HL-60 (cell line): ENCODE measurements at regions not wholly inside any gene's neighbourhood (a gene's known extent, or its start where the extent isn't known, plus 50 kb on each side); places are given as distances from the start of the nearest gene placed in this dataset.

Experiments
- GABPA ChIP-seq: IDR thresholded peaks from 2 replicates; pipeline ENCODE4 v1.6.1; 2012; ENCODE audit warnings: low read depth
- POLR2AphosphoS5 ChIP-seq: IDR thresholded peaks from 2 replicates; pipeline ENCODE4 v1.6.1; 2012; ENCODE audit warnings: low read depth
- REST ChIP-seq: IDR thresholded peaks from 2 replicates; pipeline ENCODE4 v1.6.1; 2012; ENCODE audit warnings: low read depth; ENCODE audit not compliant: insufficient replicate concordance
- SPI1 ChIP-seq: IDR thresholded peaks from 2 replicates; pipeline ENCODE4 v1.6.1; 2012; ENCODE audit warnings: low read depth, mild to moderate bottlenecking, borderline replicate concordance
- TF ChIP-seq, protein P1 (sequence below): IDR thresholded peaks from one replicate; pipeline ENCODE4 v1.5.1; 2011; ENCODE audit warnings: low read length, control low read depth, inconsistent platforms; ENCODE audit not compliant: insufficient read depth

DNA sequence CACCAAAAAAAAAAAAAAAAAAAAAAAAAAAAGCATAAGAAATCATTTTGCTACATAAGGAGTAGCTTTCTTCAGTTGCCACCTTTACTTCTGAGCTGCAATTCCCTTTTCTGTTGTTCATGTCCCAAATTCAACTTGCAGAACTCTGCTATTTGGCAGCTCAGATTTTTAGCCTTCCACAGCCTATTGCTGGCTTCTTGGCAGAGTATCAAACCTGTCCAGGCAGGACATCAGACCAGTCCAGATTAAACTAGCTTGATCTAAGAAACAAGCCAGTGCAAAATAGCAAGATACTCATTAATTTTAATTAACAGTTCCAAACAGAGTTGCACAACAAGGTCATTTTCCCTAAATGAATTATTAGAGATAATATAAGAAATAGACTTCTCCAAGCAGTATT lies 123.6 kb upstream of the NR3C2 start:
- TF ChIP-seq, protein P1, sequence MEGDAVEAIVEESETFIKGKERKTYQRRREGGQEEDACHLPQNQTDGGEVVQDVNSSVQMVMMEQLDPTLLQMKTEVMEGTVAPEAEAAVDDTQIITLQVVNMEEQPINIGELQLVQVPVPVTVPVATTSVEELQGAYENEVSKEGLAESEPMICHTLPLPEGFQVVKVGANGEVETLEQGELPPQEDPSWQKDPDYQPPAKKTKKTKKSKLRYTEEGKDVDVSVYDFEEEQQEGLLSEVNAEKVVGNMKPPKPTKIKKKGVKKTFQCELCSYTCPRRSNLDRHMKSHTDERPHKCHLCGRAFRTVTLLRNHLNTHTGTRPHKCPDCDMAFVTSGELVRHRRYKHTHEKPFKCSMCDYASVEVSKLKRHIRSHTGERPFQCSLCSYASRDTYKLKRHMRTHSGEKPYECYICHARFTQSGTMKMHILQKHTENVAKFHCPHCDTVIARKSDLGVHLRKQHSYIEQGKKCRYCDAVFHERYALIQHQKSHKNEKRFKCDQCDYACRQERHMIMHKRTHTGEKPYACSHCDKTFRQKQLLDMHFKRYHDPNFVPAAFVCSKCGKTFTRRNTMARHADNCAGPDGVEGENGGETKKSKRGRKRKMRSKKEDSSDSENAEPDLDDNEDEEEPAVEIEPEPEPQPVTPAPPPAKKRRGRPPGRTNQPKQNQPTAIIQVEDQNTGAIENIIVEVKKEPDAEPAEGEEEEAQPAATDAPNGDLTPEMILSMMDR, result no peak
- no peak for TF ChIP-seq REST
- no peak for TF ChIP-seq POLR2AphosphoS5
- TF ChIP-seq SPI1, result no peak
- TF ChIP-seq GABPA, result no peak
